ENCODE measurements at regions not wholly inside any gene's neighbourhood (a gene's known extent, or its start where the extent isn't known, plus 50 kb on each side); places are given as distances from the start of the nearest gene placed in this dataset.
A peak's percentile ranks its signal among the peaks of the same experiment; 100 is the strongest.

DNA sequence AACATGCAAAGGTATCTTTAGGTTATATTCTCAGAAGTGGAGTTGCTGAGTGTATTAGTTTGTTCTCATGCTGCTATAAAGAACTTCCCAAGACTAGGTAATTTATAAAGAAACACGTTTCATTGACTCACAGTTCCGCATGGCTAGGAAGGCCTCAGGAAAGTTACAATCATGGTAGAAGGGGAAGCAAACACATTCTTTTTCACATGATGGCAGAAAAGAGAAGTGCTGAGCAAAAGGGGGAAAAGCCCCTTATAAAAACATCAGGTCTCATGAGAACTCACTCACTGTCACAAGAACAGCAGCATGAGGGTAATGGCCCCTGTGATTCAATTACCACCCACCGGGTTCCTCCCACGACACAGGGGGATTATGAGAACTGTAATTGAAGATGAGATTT, 163.6 kb upstream of the PRLR start:
- Histone ChIP-seq H3K27ac (no peak overlapping the region), H3K27me3 (no peaks in the 10 kb centered on the region), H3K4me3 (no peak overlapping the region), H3K9me3 (no peaks in the 10 kb centered on the region), H3K4me1 (no peaks in the 10 kb centered on the region), H3K36me3 (no peaks in the 10 kb centered on the region)
- no peak for TF ChIP-seq POLR2A (IDR thresholded peaks at IDR 0.05)
- no peak for DNase-seq

DNA sequence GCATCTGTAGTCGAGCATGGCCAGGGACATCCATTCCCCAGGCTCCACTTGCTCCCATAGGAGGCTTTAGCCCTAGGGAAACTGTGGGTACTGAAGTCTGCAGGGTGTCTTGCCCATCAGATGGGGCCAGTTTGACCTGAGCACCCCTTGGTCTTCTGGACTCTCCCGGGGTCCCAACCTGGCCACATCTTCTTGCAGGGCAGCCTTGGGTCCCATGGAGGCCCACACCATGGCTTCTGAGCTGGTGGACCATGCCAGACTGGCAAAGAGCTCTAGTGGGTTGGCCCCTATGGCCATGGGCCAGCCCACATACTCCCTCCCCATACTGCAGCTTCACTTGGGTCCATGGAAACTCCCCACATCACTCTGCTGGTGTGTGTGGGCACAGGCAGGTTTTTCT, 154.4 kb upstream of the PRLR start:
- no peaks in the 10 kb centered on the region for H3K4me1 ChIP-seq
- H3K4me3 ChIP-seq = no peak overlapping the region
- H3K27me3 ChIP-seq = no peaks in the 10 kb centered on the region
- H3K9me3 ChIP-seq = no peaks in the 10 kb centered on the region
- TF ChIP-seq, protein P1, sequence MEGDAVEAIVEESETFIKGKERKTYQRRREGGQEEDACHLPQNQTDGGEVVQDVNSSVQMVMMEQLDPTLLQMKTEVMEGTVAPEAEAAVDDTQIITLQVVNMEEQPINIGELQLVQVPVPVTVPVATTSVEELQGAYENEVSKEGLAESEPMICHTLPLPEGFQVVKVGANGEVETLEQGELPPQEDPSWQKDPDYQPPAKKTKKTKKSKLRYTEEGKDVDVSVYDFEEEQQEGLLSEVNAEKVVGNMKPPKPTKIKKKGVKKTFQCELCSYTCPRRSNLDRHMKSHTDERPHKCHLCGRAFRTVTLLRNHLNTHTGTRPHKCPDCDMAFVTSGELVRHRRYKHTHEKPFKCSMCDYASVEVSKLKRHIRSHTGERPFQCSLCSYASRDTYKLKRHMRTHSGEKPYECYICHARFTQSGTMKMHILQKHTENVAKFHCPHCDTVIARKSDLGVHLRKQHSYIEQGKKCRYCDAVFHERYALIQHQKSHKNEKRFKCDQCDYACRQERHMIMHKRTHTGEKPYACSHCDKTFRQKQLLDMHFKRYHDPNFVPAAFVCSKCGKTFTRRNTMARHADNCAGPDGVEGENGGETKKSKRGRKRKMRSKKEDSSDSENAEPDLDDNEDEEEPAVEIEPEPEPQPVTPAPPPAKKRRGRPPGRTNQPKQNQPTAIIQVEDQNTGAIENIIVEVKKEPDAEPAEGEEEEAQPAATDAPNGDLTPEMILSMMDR (IDR thresholded peaks at IDR 0.05) = no peak
- no peak for TF ChIP-seq POLR2A (IDR thresholded peaks at IDR 0.05)
- H3K36me3 ChIP-seq = no peaks in the 10 kb centered on the region
- no peak overlapping the region for H3K27ac ChIP-seq
- no peak for DNase-seq

DNA sequence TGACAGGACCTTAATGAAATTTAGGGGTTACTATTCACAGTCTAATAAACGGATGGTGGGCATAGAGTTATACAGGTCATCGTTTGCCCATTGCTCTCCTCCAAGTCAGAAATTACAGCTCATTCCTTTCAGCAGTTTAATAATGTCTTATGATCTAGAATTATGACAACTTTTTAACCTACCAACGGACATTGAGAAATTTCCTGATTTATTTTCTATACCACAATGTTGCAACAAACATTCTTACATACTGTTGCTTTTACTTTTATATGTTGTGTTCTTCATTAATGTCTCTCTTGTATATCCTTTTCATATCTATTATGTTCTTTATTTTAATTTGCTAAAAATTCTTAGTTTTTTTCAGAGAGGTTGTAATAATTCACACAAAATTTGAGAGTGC, 152.8 kb upstream of the PRLR start:
- TF ChIP-seq POLR2A (IDR thresholded peaks at IDR 0.05) = no peak
- TF ChIP-seq, protein P1 (IDR thresholded peaks at IDR 0.05) = no peak
- H3K4me3 ChIP-seq = no peak overlapping the region
- no peak overlapping the region for H3K27ac ChIP-seq
- no peak for DNase-seq
- no peaks in the 10 kb centered on the region for H3K36me3 ChIP-seq
- H3K4me1 ChIP-seq = no peaks in the 10 kb centered on the region
- H3K9me3 ChIP-seq = no peaks in the 10 kb centered on the region
- H3K27me3 ChIP-seq = no peaks in the 10 kb centered on the region

DNA sequence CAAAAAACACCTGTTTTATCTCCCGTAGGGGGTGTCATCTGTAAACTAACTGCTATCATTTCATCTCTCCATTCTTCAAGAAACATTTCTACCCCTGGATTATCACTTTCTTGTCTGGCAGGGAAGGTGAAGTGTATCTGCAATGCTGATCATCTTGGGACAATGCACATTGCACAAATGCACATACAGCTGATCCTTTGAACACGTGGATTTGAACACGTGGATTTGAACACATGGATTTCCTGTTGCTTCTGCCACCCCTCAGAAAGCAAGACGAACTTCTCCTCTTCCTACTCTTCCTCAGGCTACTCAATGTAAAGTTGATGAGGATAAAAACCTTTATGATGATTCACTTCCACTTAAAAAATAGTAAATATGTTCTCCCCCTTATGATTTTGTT, 147.4 kb upstream of the PRLR start:
- no peaks in the 10 kb centered on the region for H3K9me3 ChIP-seq
- no peaks in the 10 kb centered on the region for H3K27me3 ChIP-seq
- no peak for DNase-seq
- no peak overlapping the region for H3K27ac ChIP-seq
- no peaks in the 10 kb centered on the region for H3K36me3 ChIP-seq
- no peak overlapping the region for H3K4me3 ChIP-seq
- no peaks in the 10 kb centered on the region for H3K4me1 ChIP-seq
- no peak for TF ChIP-seq POLR2A (IDR thresholded peaks at IDR 0.05)
- TF ChIP-seq, protein P1 (IDR thresholded peaks at IDR 0.05) = no peak

DNA sequence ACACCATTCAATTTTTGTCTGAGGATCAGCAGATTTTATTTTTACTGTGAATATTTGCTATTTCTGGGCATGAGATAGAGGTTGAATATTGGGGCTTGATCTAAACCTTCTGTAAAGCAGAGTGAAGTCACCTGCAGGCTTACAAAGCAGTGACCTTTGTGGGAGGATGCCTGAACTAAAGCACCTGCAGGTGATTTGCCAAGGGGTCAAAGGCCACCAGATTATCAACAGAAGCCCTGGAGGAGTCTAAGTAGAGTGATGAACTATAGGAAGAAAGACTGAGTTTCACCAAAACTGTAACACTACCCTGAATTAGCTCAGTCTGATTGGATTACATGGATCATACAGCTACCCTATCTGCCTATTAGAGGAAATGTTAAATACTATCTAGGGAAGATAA, 144.3 kb upstream of the PRLR start:
- no peaks in the 10 kb centered on the region for H3K36me3 ChIP-seq
- H3K27ac ChIP-seq = no peak overlapping the region
- H3K4me3 ChIP-seq = no peak overlapping the region
- no peaks in the 10 kb centered on the region for H3K27me3 ChIP-seq
- DNase-seq = peak in 1 of 3 donors; percentile 53
- TF ChIP-seq, protein P1 (IDR thresholded peaks at IDR 0.05) = no peak
- H3K4me1 ChIP-seq = no peaks in the 10 kb centered on the region
- H3K9me3 ChIP-seq = no peaks in the 10 kb centered on the region

DNA sequence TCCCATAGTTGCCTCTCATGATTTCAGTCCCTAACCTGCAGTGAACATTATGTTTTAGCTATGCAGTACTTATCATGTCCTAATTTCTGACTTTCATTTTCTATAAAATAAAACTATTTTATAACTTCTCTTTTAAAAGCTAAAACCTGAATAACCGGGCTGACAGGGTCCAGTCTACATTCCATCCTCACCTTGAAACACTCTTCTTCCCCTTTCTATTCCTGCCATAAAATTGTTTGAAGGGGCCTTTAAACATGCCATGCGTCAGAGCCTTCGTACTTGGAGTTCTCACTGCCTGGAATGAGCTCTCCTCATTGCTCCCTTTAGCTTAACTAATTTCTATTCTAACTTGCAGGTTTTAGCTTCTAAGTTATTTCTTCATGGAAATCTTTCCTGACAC, 143.0 kb upstream of the PRLR start:
- Histone ChIP-seq H3K9me3 (no peaks in the 10 kb centered on the region), H3K27ac (no peak overlapping the region), H3K36me3 (no peaks in the 10 kb centered on the region), H3K4me3 (no peak overlapping the region), H3K4me1 (no peaks in the 10 kb centered on the region), H3K27me3 (no peaks in the 10 kb centered on the region)
- TF ChIP-seq, protein P1 (IDR thresholded peaks at IDR 0.05) = no peak
- no peak for TF ChIP-seq POLR2A (IDR thresholded peaks at IDR 0.05)
- no peak for DNase-seq

Measured in Peyer's patch (tissue), 4 donors.